ENCODE measurements at regions not wholly inside any gene's neighbourhood (a gene's known extent, or its start where the extent isn't known, plus 50 kb on each side); places are given as distances from the start of the nearest gene placed in this dataset.
"Not testable (repeated sequence)": the region's sequence is repeated elsewhere in the genome, so short reads cannot be mapped to it uniquely, and the experiment has no call there.

GRCh38 chr10:44102726-44103255 is 282.1 kb downstream of the CXCL12 start:
- DNase-seq (ENCODE audit: low read depth): no peak

GRCh38 chr10:44101082-44101481 is 283.8 kb downstream of the CXCL12 start:
- no peak for DNase-seq (ENCODE audit: low read depth)

GRCh38 chr10:44099511-44099910 is 285.4 kb downstream of the CXCL12 start:
- no peak for DNase-seq (ENCODE audit: low read depth)

GRCh38 chr10:44096217-44096616 is 288.7 kb downstream of the CXCL12 start:
- not testable (repeated sequence) for DNase-seq (ENCODE audit: low read depth)

GRCh38 chr10:44089671-44090070 is 295.2 kb downstream of the CXCL12 start:
- no peak for DNase-seq (ENCODE audit: low read depth)

- no peak for DNase-seq (ENCODE audit: low read depth)
Observed at GRCh38 chr10:44087403-44087802, 297.5 kb downstream of the CXCL12 start.

- no peak for DNase-seq (ENCODE audit: low read depth)
Observed at GRCh38 chr10:44083719-44084400, 301.0 kb downstream of the CXCL12 start.

- no peak for DNase-seq (ENCODE audit: low read depth)
Observed at GRCh38 chr10:44071479-44071878, 313.4 kb downstream of the CXCL12 start.

GRCh38 chr10:44070282-44070681 is 314.6 kb downstream of the CXCL12 start:
- no peak for DNase-seq (ENCODE audit: low read depth)

GRCh38 chr10:44069573-44069972 is 315.3 kb downstream of the CXCL12 start:
- DNase-seq (ENCODE audit: low read depth): no peak

- DNase-seq (ENCODE audit: low read depth): no peak
Observed at GRCh38 chr10:44068716-44069482, 316.0 kb downstream of the CXCL12 start.

GRCh38 chr10:44067432-44067831 is 317.5 kb downstream of the CXCL12 start:
- no peak for DNase-seq (ENCODE audit: low read depth)

- no peak for DNase-seq (ENCODE audit: low read depth)
Observed at GRCh38 chr10:44066527-44067255, 318.2 kb downstream of the CXCL12 start.

GRCh38 chr10:44065788-44066526 is 318.9 kb downstream of the CXCL12 start:
- DNase-seq (ENCODE audit: low read depth): no peak

- DNase-seq (ENCODE audit: low read depth): no peak
Observed at GRCh38 chr10:44064987-44065787, 319.7 kb downstream of the CXCL12 start.

GRCh38 chr10:44064317-44064716 is 320.6 kb downstream of the CXCL12 start:
- DNase-seq (ENCODE audit: low read depth): no peak

GRCh38 chr10:44063686-44064085 is 321.2 kb downstream of the CXCL12 start:
- no peak for DNase-seq (ENCODE audit: low read depth)

GRCh38 chr10:44060719-44061118 is 324.2 kb downstream of the CXCL12 start:
- no peak for DNase-seq (ENCODE audit: low read depth)

- DNase-seq (ENCODE audit: low read depth): no peak
Observed at GRCh38 chr10:44060221-44060620, 324.7 kb downstream of the CXCL12 start.

GRCh38 chr10:44058259-44058658 is 326.6 kb downstream of the CXCL12 start:
- DNase-seq (ENCODE audit: low read depth): no peak

Measured in stimulated activated CD8-positive, alpha-beta memory T cell treated with anti-CD3 and anti-CD28 coated beads, Interleukin-7, amount 100 ng/mL, for 24 hours (primary cell).